Mucosa of stomach (tissue), 1 donor: ENCODE measurements at regions not wholly inside any gene's neighbourhood (a gene's known extent, or its start where the extent isn't known, plus 50 kb on each side); places are given as distances from the start of the nearest gene placed in this dataset.

Source experiments
- H3K27me3 ChIP-seq: one replicate; pipeline ENCODE4 v1.7.0; 2013; ENCODE audit warnings: mild to moderate bottlenecking, low read length; ENCODE audit not compliant: control insufficient read depth, insufficient read depth
- H3K36me3 ChIP-seq: one replicate; pipeline ENCODE4 v1.7.0; 2013; ENCODE audit warnings: low read length; ENCODE audit not compliant: control insufficient read depth, insufficient read depth
- H3K4me1 ChIP-seq: one replicate; pipeline ENCODE4 v1.7.0; 2013; ENCODE audit warnings: mild to moderate bottlenecking, low read length; ENCODE audit not compliant: control insufficient read depth, insufficient read depth
- H3K4me3 ChIP-seq: one replicate; pipeline ENCODE4 v1.7.0; 2013; ENCODE audit warnings: low read length
- H3K9ac ChIP-seq: one replicate; pipeline ENCODE4 v1.7.0; 2013; ENCODE audit warnings: mild to moderate bottlenecking, low read length, moderate library complexity
- H3K9me3 ChIP-seq: one replicate; pipeline ENCODE4 v1.7.0; 2013; ENCODE audit warnings: mild to moderate bottlenecking, low read length, moderate library complexity; ENCODE audit not compliant: control insufficient read depth
- donor health status: Pancreatic carcinoma.

- no peaks in the 10 kb centered on the region for H3K9me3 ChIP-seq
- H3K9ac ChIP-seq = no peak overlapping the region
- no peaks in the 10 kb centered on the region for H3K4me1 ChIP-seq
- no peak overlapping the region for H3K4me3 ChIP-seq
- no peaks in the 10 kb centered on the region for H3K36me3 ChIP-seq
- no peaks in the 10 kb centered on the region for H3K27me3 ChIP-seq
Measured at GRCh38 chr1:238214449-238214848, 323.7 kb upstream of the ZP4 start.

GRCh38 chr1:238205045-238205662, 314.4 kb upstream of the ZP4 start:
- H3K27me3 ChIP-seq = no peaks in the 10 kb centered on the region
- H3K4me3 ChIP-seq = no peak overlapping the region
- no peaks in the 10 kb centered on the region for H3K36me3 ChIP-seq
- no peak overlapping the region for H3K9ac ChIP-seq
- no peaks in the 10 kb centered on the region for H3K4me1 ChIP-seq
- no peaks in the 10 kb centered on the region for H3K9me3 ChIP-seq

GRCh38 chr1:238201992-238202391, 311.3 kb upstream of the ZP4 start:
- Histone ChIP-seq H3K4me3 (no peak overlapping the region), H3K36me3 (no peaks in the 10 kb centered on the region), H3K9ac (no peak overlapping the region), H3K27me3 (no peaks in the 10 kb centered on the region), H3K9me3 (no peaks in the 10 kb centered on the region), H3K4me1 (no peaks in the 10 kb centered on the region)

- H3K4me3 ChIP-seq = no peak overlapping the region
- no peaks in the 10 kb centered on the region for H3K4me1 ChIP-seq
- H3K27me3 ChIP-seq = no peaks in the 10 kb centered on the region
- H3K36me3 ChIP-seq = no peaks in the 10 kb centered on the region
- no peaks in the 10 kb centered on the region for H3K9me3 ChIP-seq
- H3K9ac ChIP-seq = no peak overlapping the region
Measured at GRCh38 chr1:238199325-238199724, 308.6 kb upstream of the ZP4 start.

GRCh38 chr1:238196516-238196915, 305.8 kb upstream of the ZP4 start:
- Histone ChIP-seq H3K4me1 (no peaks in the 10 kb centered on the region), H3K9me3 (no peaks in the 10 kb centered on the region), H3K36me3 (no peaks in the 10 kb centered on the region), H3K4me3 (no peak overlapping the region), H3K27me3 (no peaks in the 10 kb centered on the region), H3K9ac (no peak overlapping the region)

GRCh38 chr1:238191170-238191569, 300.4 kb upstream of the ZP4 start:
- no peak overlapping the region for H3K9ac ChIP-seq
- H3K4me1 ChIP-seq = no peaks in the 10 kb centered on the region
- H3K4me3 ChIP-seq = no peak overlapping the region
- H3K27me3 ChIP-seq = no peaks in the 10 kb centered on the region
- no peaks in the 10 kb centered on the region for H3K9me3 ChIP-seq
- H3K36me3 ChIP-seq = no peaks in the 10 kb centered on the region

- Histone ChIP-seq H3K4me3 (no peak overlapping the region), H3K27me3 (no peaks in the 10 kb centered on the region), H3K36me3 (no peaks in the 10 kb centered on the region), H3K9ac (no peak overlapping the region), H3K9me3 (no peaks in the 10 kb centered on the region), H3K4me1 (no peaks in the 10 kb centered on the region)
Measured at GRCh38 chr1:238187575-238187949, 296.8 kb upstream of the ZP4 start.

GRCh38 chr1:238186887-238187574, 296.3 kb upstream of the ZP4 start:
- H3K4me3 ChIP-seq = no peak overlapping the region
- H3K36me3 ChIP-seq = no peaks in the 10 kb centered on the region
- H3K27me3 ChIP-seq = no peaks in the 10 kb centered on the region
- no peaks in the 10 kb centered on the region for H3K9me3 ChIP-seq
- H3K9ac ChIP-seq = no peak overlapping the region
- no peaks in the 10 kb centered on the region for H3K4me1 ChIP-seq

GRCh38 chr1:238177960-238178645, 287.4 kb upstream of the ZP4 start:
- no peaks in the 10 kb centered on the region for H3K27me3 ChIP-seq
- H3K4me1 ChIP-seq = no peaks in the 10 kb centered on the region
- no peaks in the 10 kb centered on the region for H3K9me3 ChIP-seq
- H3K36me3 ChIP-seq = no peaks in the 10 kb centered on the region
- H3K4me3 ChIP-seq = no peak overlapping the region
- H3K9ac ChIP-seq = no peak overlapping the region

- Histone ChIP-seq H3K36me3 (no peaks in the 10 kb centered on the region), H3K9ac (no peak overlapping the region), H3K4me1 (no peaks in the 10 kb centered on the region), H3K9me3 (no peaks in the 10 kb centered on the region), H3K27me3 (no peaks in the 10 kb centered on the region), H3K4me3 (no peak overlapping the region)
Measured at GRCh38 chr1:238177351-238177750, 286.6 kb upstream of the ZP4 start.

- Histone ChIP-seq H3K4me1 (no peaks in the 10 kb centered on the region), H3K36me3 (no peaks in the 10 kb centered on the region), H3K9me3 (no peaks in the 10 kb centered on the region), H3K27me3 (no peaks in the 10 kb centered on the region), H3K4me3 (no peak overlapping the region), H3K9ac (no peak overlapping the region)
Measured at GRCh38 chr1:238176441-238176840, 285.7 kb upstream of the ZP4 start.

- Histone ChIP-seq H3K4me1 (no peaks in the 10 kb centered on the region), H3K9me3 (no peaks in the 10 kb centered on the region), H3K27me3 (no peaks in the 10 kb centered on the region), H3K9ac (no peak overlapping the region), H3K4me3 (no peak overlapping the region), H3K36me3 (no peaks in the 10 kb centered on the region)
Measured at GRCh38 chr1:238171985-238172384, 281.3 kb upstream of the ZP4 start.
